Keratinocyte (primary cell): ENCODE measurements at regions not wholly inside any gene's neighbourhood (a gene's known extent, or its start where the extent isn't known, plus 50 kb on each side); places are given as distances from the start of the nearest gene placed in this dataset.

Experiments used
- DNase-seq: peaks from one replicate; pipeline ENCODE4 v3.0.0-alpha.2; 2011; ENCODE audit warnings: low read depth, missing footprints, low spot score
- FAIRE-seq: peaks from 2 replicates; lab custom pipeline; 2011; peaks lifted over from hg19 to GRCh38; lab: Jason Lieb, UNC
- H2AFZ ChIP-seq: 2 replicates; pipeline ENCODE4 v1.6.0; 2012; ENCODE audit warnings: low read length, control low read depth, inconsistent platforms; ENCODE audit not compliant: control insufficient read depth
- H3K27ac ChIP-seq: 2 replicates; pipeline ENCODE4 v1.5.1; 2011; ENCODE audit warnings: low read length; ENCODE audit not compliant: control insufficient read depth, insufficient read depth
- H3K27me3 ChIP-seq: 3 replicates; pipeline ENCODE4 v1.6.0; 2011; ENCODE audit warnings: low read length; ENCODE audit not compliant: control insufficient read depth, insufficient read depth; ENCODE audit errors: extremely low read depth
- H3K36me3 ChIP-seq, 2 experiments: 2 replicates in 1 of 2; 3 replicates in 1 of 2; pipeline ENCODE4 v1.5.1; 2011; ENCODE audit warnings: low read length in 2 of 2, mild to moderate bottlenecking in 1 of 2; ENCODE audit not compliant: control insufficient read depth in 2 of 2, insufficient read depth in 2 of 2; ENCODE audit errors: extremely low read depth in 1 of 2
- H3K4me1 ChIP-seq: 3 replicates; pipeline ENCODE4 v1.5.1; 2011; ENCODE audit warnings: low read length; ENCODE audit not compliant: control insufficient read depth, insufficient read depth; ENCODE audit errors: extremely low read depth
- H3K4me2 ChIP-seq: 3 replicates; pipeline ENCODE4 v1.6.0; 2011; ENCODE audit warnings: low read depth, low read length; ENCODE audit not compliant: control insufficient read depth, insufficient read depth; ENCODE audit errors: extremely low read depth
- H3K4me3 ChIP-seq, 3 experiments: fragments of 200-600 bp in 1 of 3; sonication (generic) in 1 of 3; 2 replicates in 2 of 3; 3 replicates in 1 of 3; pipeline ENCODE4 v1.5.1; 2011 to 2016; ENCODE audit warnings: low read length in 3 of 3, mild to moderate bottlenecking in 3 of 3, control low read depth in 2 of 3, inconsistent platforms in 1 of 3, low read depth in 1 of 3, mixed read lengths in 1 of 3, mixed run types in 1 of 3, moderate library complexity in 1 of 3; ENCODE audit not compliant: control insufficient read depth in 2 of 3, insufficient read depth in 2 of 3; ENCODE audit errors: extremely low read depth in 1 of 3
- H3K79me2 ChIP-seq: 2 replicates; pipeline ENCODE4 v1.6.0; 2012; ENCODE audit warnings: low read length; ENCODE audit not compliant: control insufficient read depth, insufficient read depth
- H3K9ac ChIP-seq: 3 replicates; pipeline ENCODE4 v1.6.0; 2011; ENCODE audit warnings: low read length; ENCODE audit not compliant: control insufficient read depth, insufficient read depth; ENCODE audit errors: extremely low read depth
- H3K9me1 ChIP-seq: 3 replicates; pipeline ENCODE4 v1.6.0; 2011; ENCODE audit warnings: low read length; ENCODE audit not compliant: control insufficient read depth, insufficient read depth; ENCODE audit errors: extremely low read depth
- H3K9me3 ChIP-seq: 2 replicates; pipeline ENCODE4 v1.5.1; 2012; ENCODE audit warnings: low read depth, low read length; ENCODE audit not compliant: control insufficient read depth
- H4K20me1 ChIP-seq: 3 replicates; pipeline ENCODE4 v1.6.0; 2011; ENCODE audit warnings: low read length; ENCODE audit not compliant: control insufficient read depth, insufficient read depth; ENCODE audit errors: extremely low read depth
- EZH2 ChIP-seq: IDR thresholded peaks from one replicate; pipeline ENCODE4 v1.6.1; 2012; ENCODE audit warnings: inconsistent platforms, mild to moderate bottlenecking, low read length, moderate library complexity
- dilution Hi-C: fragments of 300-500 bp; cut with MboI; formaldehyde crosslinking; loops from one replicate; pipeline ENCODE4 v1.7.0; 2020; ENCODE audit warnings: low sequenced_read_pairs; ENCODE audit not compliant: extremely low pct_ligation_motif_present
- TF ChIP-seq, protein P1 (sequence below), 3 experiments: IDR thresholded peaks in 1 of 3; conservative IDR thresholded peaks in 1 of 3; optimal IDR thresholded peaks in 1 of 3; 2 replicates in 2 of 3; 3 replicates in 1 of 3; pipeline versions ENCODE3 to v1.5.1; 2011; ENCODE audit warnings: low read length in 3 of 3, mild to moderate bottlenecking in 3 of 3, moderate library complexity in 2 of 3, control low read depth in 1 of 3, inconsistent platforms in 1 of 3; ENCODE audit not compliant: insufficient read depth in 2 of 3; ENCODE audit errors: extremely low read depth in 1 of 3

DNA sequence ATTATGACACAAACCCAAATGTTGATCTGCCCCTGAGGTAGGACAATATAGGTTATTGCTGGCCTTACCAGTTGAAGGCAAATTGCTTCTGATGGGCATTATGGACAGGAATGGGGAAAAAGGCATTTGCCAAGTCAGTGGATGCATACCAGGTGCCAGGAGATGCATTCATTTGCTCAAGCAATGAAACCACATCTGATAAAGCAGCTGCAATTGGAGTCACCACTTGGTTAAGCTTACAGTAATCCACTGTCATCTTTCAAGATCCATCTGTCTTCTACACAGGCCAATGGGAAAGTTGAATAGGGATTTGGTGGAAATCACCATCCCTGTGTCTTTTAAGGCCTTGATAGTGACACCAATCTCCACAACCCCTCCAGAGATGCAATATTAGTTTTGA is 648.6 kb downstream of the COL12A1 start:
- Histone ChIP-seq H3K4me2 (no peak overlapping the region), H3K9me1 (no peaks in the 10 kb centered on the region), H3K4me3 (no peak overlapping the region), H3K27ac (no peak overlapping the region), H2AFZ (no peak overlapping the region), H3K79me2 (no peaks in the 10 kb centered on the region), H3K9me3 (no peaks in the 10 kb centered on the region), H4K20me1 (no peaks in the 10 kb centered on the region), H3K36me3 (no peaks in the 10 kb centered on the region), H3K27me3 (no peaks in the 10 kb centered on the region), H3K9ac (no peak overlapping the region), H3K4me1 (no peaks in the 10 kb centered on the region)
- FAIRE-seq, result no peak
- no peak for TF ChIP-seq EZH2
- TF ChIP-seq, protein P1, sequence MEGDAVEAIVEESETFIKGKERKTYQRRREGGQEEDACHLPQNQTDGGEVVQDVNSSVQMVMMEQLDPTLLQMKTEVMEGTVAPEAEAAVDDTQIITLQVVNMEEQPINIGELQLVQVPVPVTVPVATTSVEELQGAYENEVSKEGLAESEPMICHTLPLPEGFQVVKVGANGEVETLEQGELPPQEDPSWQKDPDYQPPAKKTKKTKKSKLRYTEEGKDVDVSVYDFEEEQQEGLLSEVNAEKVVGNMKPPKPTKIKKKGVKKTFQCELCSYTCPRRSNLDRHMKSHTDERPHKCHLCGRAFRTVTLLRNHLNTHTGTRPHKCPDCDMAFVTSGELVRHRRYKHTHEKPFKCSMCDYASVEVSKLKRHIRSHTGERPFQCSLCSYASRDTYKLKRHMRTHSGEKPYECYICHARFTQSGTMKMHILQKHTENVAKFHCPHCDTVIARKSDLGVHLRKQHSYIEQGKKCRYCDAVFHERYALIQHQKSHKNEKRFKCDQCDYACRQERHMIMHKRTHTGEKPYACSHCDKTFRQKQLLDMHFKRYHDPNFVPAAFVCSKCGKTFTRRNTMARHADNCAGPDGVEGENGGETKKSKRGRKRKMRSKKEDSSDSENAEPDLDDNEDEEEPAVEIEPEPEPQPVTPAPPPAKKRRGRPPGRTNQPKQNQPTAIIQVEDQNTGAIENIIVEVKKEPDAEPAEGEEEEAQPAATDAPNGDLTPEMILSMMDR (optimal IDR thresholded peaks at IDR 0.05 in 1 of 3, IDR thresholded peaks at IDR 0.05 in 1 of 3, conservative IDR thresholded peaks at IDR 0.05 in 1 of 3; ENCODE audit: extremely low read depth in 1 of 3, insufficient read depth in 2 of 3, low read length in 3 of 3), result no peak
- no peak for DNase-seq
- dilution Hi-C loops, result no loop called here

DNA sequence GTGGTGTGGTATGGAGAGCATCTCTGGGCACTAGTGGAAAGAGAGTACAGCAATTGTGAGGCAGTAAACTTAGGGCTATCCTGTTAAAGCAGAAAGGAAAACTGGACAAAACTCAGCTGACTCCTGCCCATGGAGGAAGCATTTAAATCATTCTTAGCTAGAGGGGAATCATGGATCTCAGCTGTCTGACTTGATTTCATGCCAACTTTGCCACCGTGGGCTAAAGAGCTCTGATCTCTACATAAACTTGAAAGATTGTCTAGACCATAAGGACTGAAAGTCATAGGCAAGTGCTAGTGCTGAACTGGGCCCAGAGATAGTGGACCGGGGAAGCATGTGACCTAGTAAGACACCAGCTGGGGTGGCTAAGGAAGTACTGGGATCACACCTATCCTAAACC is 651.8 kb downstream of the COL12A1 start:
- TF ChIP-seq, protein P1 (optimal IDR thresholded peaks at IDR 0.05 in 1 of 3, IDR thresholded peaks at IDR 0.05 in 1 of 3, conservative IDR thresholded peaks at IDR 0.05 in 1 of 3; ENCODE audit: extremely low read depth in 1 of 3, insufficient read depth in 2 of 3, low read length in 3 of 3), result no peak
- no peak for TF ChIP-seq EZH2
- FAIRE-seq (no peak), DNase-seq (no peak)
- Histone ChIP-seq H3K4me1 (no peaks in the 10 kb centered on the region), H4K20me1 (no peaks in the 10 kb centered on the region), H3K4me3 (no peak overlapping the region), H3K79me2 (no peaks in the 10 kb centered on the region), H2AFZ (no peak overlapping the region), H3K9ac (no peak overlapping the region), H3K27ac (no peak overlapping the region), H3K36me3 (no peaks in the 10 kb centered on the region), H3K4me2 (no peak overlapping the region), H3K9me1 (no peaks in the 10 kb centered on the region), H3K27me3 (no peaks in the 10 kb centered on the region), H3K9me3 (no peaks in the 10 kb centered on the region)
- dilution Hi-C loops, result no loop called here
